ENCODE measurements at regions not wholly inside any gene's neighbourhood (a gene's known extent, or its start where the extent isn't known, plus 50 kb on each side); places are given as distances from the start of the nearest gene placed in this dataset.

DNA sequence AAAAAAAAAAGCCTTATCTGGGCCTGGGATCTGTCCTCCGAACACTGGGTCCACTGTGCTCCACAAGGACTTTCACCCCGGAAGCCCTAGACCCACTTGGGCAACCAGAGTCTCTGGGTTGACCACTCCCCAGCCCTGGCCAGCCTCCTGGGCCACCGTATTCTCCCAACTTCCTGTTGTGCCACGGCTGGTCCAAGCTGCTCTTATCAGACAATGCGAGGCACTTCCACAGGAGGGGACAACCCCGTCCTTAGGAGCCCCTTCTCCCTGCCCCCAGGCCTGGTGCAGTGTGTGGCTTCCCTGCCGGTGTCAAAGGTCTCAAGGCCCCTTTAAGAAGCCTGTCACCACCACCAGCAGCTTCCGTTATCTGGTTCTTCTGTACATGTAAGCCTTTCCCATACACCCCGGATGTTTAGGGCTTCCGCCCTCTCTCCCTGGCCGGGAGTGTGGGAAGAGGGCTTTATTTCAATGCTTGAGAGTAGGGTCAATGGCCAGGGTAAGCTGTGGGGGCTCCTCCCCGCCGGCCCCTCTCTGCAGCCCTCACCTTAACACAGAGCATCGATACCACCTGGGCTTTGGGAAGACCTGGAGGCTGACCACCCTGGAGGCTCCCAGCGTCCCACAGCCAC, 313.0 kb downstream of the SEC14L1 start (continued):
- TF ChIP-seq, protein P1, sequence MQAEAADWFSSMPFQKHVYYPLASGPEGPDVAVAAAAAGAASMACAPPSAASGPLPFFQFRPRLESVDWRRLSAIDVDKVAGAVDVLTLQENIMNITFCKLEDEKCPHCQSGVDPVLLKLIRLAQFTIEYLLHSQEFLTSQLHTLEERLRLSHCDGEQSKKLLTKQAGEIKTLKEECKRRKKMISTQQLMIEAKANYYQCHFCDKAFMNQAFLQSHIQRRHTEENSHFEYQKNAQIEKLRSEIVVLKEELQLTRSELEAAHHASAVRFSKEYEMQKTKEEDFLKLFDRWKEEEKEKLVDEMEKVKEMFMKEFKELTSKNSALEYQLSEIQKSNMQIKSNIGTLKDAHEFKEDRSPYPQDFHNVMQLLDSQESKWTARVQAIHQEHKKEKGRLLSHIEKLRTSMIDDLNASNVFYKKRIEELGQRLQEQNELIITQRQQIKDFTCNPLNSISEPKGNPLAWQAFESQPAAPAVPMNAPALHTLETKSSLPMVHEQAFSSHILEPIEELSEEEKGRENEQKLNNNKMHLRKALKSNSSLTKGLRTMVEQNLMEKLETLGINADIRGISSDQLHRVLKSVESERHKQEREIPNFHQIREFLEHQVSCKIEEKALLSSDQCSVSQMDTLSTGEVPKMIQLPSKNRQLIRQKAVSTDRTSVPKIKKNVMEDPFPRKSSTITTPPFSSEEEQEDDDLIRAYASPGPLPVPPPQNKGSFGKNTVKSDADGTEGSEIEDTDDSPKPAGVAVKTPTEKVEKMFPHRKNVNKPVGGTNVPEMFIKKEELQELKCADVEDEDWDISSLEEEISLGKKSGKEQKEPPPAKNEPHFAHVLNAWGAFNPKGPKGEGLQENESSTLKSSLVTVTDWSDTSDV (CRISPR knock-in tag; IDR thresholded peaks at IDR 0.05), result peak; percentile 94; the same call in 1 of the 2 replicates
- no peak for TF ChIP-seq HNRNPUL1 (IDR thresholded peaks at IDR 0.05; ENCODE audit: low read depth, low read length)
- no peak for TF ChIP-seq XBP1 (CRISPR knock-in tag; IDR thresholded peaks at IDR 0.05)
- TF ChIP-seq, protein P2, sequence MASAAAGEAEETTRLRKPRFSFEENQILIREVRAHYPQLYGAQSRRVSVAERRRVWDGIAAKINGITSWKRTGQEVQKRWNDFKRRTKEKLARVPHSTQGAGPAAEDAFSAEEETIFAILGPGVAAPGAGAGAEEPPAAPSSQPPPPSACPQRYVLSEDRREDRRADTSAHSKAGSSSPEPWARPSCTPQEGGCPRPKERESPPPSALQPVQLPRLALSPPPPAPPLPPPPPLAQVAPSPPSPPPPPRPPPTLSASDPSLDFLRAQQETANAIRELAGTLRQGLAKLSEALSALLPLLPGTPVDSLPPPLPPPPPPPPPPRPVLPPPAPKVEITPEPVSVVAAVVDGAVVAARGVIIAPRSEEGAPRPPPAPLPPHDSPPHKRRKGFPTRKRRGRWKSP (CRISPR knock-in tag; IDR thresholded peaks at IDR 0.05), result peak; percentile 63
- TF ChIP-seq RBM22 (optimal IDR thresholded peaks at IDR 0.05; ENCODE audit: low read length), result peak; percentile 96
- peak; percentile 91 for TF ChIP-seq DMAP1 (CRISPR knock-in tag; IDR thresholded peaks at IDR 0.05)
- TF ChIP-seq, protein P3, sequence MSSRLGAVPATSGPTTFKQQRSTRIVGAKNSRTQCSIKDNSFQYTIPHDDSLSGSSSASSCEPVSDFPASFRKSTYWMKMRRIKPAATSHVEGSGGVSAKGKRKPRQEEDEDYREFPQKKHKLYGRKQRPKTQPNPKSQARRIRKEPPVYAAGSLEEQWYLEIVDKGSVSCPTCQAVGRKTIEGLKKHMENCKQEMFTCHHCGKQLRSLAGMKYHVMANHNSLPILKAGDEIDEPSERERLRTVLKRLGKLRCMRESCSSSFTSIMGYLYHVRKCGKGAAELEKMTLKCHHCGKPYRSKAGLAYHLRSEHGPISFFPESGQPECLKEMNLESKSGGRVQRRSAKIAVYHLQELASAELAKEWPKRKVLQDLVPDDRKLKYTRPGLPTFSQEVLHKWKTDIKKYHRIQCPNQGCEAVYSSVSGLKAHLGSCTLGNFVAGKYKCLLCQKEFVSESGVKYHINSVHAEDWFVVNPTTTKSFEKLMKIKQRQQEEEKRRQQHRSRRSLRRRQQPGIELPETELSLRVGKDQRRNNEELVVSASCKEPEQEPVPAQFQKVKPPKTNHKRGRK (CRISPR knock-in tag; IDR thresholded peaks at IDR 0.05), result no peak
- peak; percentile 67; the same call in 1 of the 2 replicates for TF ChIP-seq ZNF572 (CRISPR knock-in tag; IDR thresholded peaks at IDR 0.05)
- TF ChIP-seq MIXL1 (CRISPR knock-in tag; IDR thresholded peaks at IDR 0.05), result peak; percentile 44; the same call in 1 of the 2 replicates
- TF ChIP-seq, protein P4, sequence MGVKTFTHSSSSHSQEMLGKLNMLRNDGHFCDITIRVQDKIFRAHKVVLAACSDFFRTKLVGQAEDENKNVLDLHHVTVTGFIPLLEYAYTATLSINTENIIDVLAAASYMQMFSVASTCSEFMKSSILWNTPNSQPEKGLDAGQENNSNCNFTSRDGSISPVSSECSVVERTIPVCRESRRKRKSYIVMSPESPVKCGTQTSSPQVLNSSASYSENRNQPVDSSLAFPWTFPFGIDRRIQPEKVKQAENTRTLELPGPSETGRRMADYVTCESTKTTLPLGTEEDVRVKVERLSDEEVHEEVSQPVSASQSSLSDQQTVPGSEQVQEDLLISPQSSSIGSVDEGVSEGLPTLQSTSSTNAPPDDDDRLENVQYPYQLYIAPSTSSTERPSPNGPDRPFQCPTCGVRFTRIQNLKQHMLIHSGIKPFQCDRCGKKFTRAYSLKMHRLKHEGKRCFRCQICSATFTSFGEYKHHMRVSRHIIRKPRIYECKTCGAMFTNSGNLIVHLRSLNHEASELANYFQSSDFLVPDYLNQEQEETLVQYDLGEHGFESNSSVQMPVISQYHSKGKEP (CRISPR knock-in tag; IDR thresholded peaks at IDR 0.05), result no peak
- 0 out of 2 replicates have a peak, but pooled peaks have one; percentile 60 for TF ChIP-seq TP53 (CRISPR knock-in tag; conservative IDR thresholded peaks at IDR 0.05)
- TF ChIP-seq ZNF121 (CRISPR knock-in tag; IDR thresholded peaks at IDR 0.05), result peak; percentile 69; the same call in 1 of the 2 replicates
- TF ChIP-seq ZSCAN12 (CRISPR knock-in tag; IDR thresholded peaks at IDR 0.05), result no peak
- peak; percentile 31; the same call in 1 of the 2 replicates for TF ChIP-seq NFYC (CRISPR knock-in tag; IDR thresholded peaks at IDR 0.05)
- no peak for TF ChIP-seq IKZF1 (IDR thresholded peaks at IDR 0.05)
- TF ChIP-seq ZBTB42 (CRISPR knock-in tag; IDR thresholded peaks at IDR 0.05), result 0 out of 2 replicates have a peak, but pooled peaks have one; percentile 63
- no peak for TF ChIP-seq PLRG1 (conservative IDR thresholded peaks at IDR 0.05)
- no peak for TF ChIP-seq REL (CRISPR knock-in tag; conservative IDR thresholded peaks at IDR 0.05)
- TF ChIP-seq ZNF891 (CRISPR knock-in tag; IDR thresholded peaks at IDR 0.05), result peak; percentile 78; the same call in 1 of the 2 replicates

All from HepG2 (cell line).